Osteocyte (in vitro differentiated cells): ENCODE measurements at regions not wholly inside any gene's neighbourhood (a gene's known extent, or its start where the extent isn't known, plus 50 kb on each side); places are given as distances from the start of the nearest gene placed in this dataset.

Experiments used
- DNase-seq: peaks from one replicate; pipeline ENCODE4 v3.0.0; 2021; ENCODE audit warnings: mixed read lengths; ENCODE audit not compliant: unreplicated experiment; ENCODE audit errors: extremely low spot score
- H3K27ac Mint-ChIP-seq: one replicate; pipeline ENCODE4 v1.8.0; 2021; ENCODE audit warnings: mild to moderate bottlenecking, mixed read lengths; ENCODE audit not compliant: unreplicated experiment
- H3K27me3 Mint-ChIP-seq: one replicate; pipeline ENCODE4 v1.8.0; 2021; ENCODE audit warnings: mixed read lengths; ENCODE audit not compliant: unreplicated experiment
- H3K36me3 Mint-ChIP-seq: one replicate; pipeline ENCODE4 v1.8.0; 2021; ENCODE audit warnings: mixed read lengths; ENCODE audit not compliant: unreplicated experiment
- H3K4me1 Mint-ChIP-seq: one replicate; pipeline ENCODE4 v1.8.0; 2021; ENCODE audit warnings: mixed read lengths; ENCODE audit not compliant: unreplicated experiment
- H3K4me3 Mint-ChIP-seq: one replicate; pipeline ENCODE4 v1.8.0; 2021; ENCODE audit warnings: mild to moderate bottlenecking, moderate library complexity, mixed read lengths; ENCODE audit not compliant: unreplicated experiment
- H3K9me3 Mint-ChIP-seq: one replicate; pipeline ENCODE4 v1.8.0; 2021; ENCODE audit warnings: mixed read lengths; ENCODE audit not compliant: unreplicated experiment
- CTCF ChIP-seq: fragments of 200-600 bp; sonication (generic); IDR thresholded peaks from 2 replicates; pipeline ENCODE4 v1.5.0; 2021; ENCODE audit warnings: antibody characterized with exemption, mild to moderate bottlenecking, moderate library complexity

- H3K27me3 Mint-ChIP-seq = no peaks in the 10 kb centered on the region
- DNase-seq = no peak
- H3K4me3 Mint-ChIP-seq = no peak overlapping the region
- no peak for TF ChIP-seq CTCF
- H3K9me3 Mint-ChIP-seq = peaks cover 8% of the 10 kb centered on the region
- no peaks in the 10 kb centered on the region for H3K36me3 Mint-ChIP-seq
- H3K27ac Mint-ChIP-seq = no peak overlapping the region
- peaks cover 7% of the 10 kb centered on the region for H3K4me1 Mint-ChIP-seq
These were observed 117.4 kb downstream of the SUCNR1 start for GRCh38 chr3:151990696-151991376.

GRCh38 chr3:151992326-151993041 is 119.0 kb downstream of the SUCNR1 start:
- peaks cover 7% of the 10 kb centered on the region for H3K4me1 Mint-ChIP-seq
- no peak for DNase-seq
- no peak overlapping the region for H3K27ac Mint-ChIP-seq
- H3K4me3 Mint-ChIP-seq = no peak overlapping the region
- H3K27me3 Mint-ChIP-seq = no peaks in the 10 kb centered on the region
- TF ChIP-seq CTCF = no peak
- peaks cover 8% of the 10 kb centered on the region for H3K9me3 Mint-ChIP-seq
- no peaks in the 10 kb centered on the region for H3K36me3 Mint-ChIP-seq

GRCh38 chr3:151995091-151995490 is 121.6 kb downstream of the SUCNR1 start:
- H3K27ac Mint-ChIP-seq = no peak overlapping the region
- TF ChIP-seq CTCF = no peak

GRCh38 chr3:151998744-151999143 is 125.3 kb downstream of the SUCNR1 start:
- Mint-ChIP-seq H3K27me3 (no peaks in the 10 kb centered on the region), H3K4me1 (peaks cover 2% of the 10 kb centered on the region), H3K4me3 (no peak overlapping the region), H3K36me3 (no peaks in the 10 kb centered on the region), H3K27ac (no peak overlapping the region), H3K9me3 (no peaks in the 10 kb centered on the region)
- DNase-seq = no peak
- TF ChIP-seq CTCF = no peak

More at GRCh38 chr3:151995091-151995490, 121.6 kb downstream of the SUCNR1 start:
- H3K36me3 Mint-ChIP-seq = no peaks in the 10 kb centered on the region
- peaks cover under 1% of the 10 kb centered on the region for H3K9me3 Mint-ChIP-seq
- H3K4me3 Mint-ChIP-seq = no peak overlapping the region
- peaks cover 2% of the 10 kb centered on the region for H3K4me1 Mint-ChIP-seq
- no peaks in the 10 kb centered on the region for H3K27me3 Mint-ChIP-seq
- DNase-seq = no peak

- no peak for DNase-seq
- Mint-ChIP-seq H3K27ac (no peak overlapping the region), H3K4me1 (peaks cover 2% of the 10 kb centered on the region), H3K36me3 (no peaks in the 10 kb centered on the region), H3K4me3 (no peak overlapping the region), H3K9me3 (no peaks in the 10 kb centered on the region), H3K27me3 (no peaks in the 10 kb centered on the region)
- no peak for TF ChIP-seq CTCF
These were observed 126.5 kb downstream of the SUCNR1 start for GRCh38 chr3:151999936-152000335.
